ENCODE measurements at regions not wholly inside any gene's neighbourhood (a gene's known extent, or its start where the extent isn't known, plus 50 kb on each side); places are given as distances from the start of the nearest gene placed in this dataset.
A peak's percentile ranks its signal among the peaks of the same experiment; 100 is the strongest.

DNA sequence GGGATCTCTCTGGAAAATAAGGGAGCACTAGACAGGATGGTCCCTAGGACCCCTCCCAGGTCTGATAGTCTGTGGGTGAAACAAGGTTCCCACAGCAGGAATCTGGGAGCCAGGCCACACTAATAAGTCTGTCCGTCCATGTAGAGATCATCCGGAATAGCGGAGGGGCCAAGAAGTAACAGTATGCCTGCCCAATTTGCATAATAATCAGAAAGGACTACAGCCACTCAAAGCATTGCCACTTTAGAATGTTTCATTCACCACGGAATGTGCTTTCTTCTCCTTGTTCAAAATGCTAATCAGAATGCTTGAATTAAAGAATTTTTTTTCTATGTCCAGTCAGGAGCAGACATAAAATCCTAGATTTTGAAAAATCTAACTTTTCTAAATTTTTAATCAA, 254.9 kb downstream of the ACTL7B start:
- DNase-seq: no peak

GRCh38 chr9:108599571-108599970, 256.2 kb downstream of the ACTL7B start:
- DNase-seq: no peak

DNA sequence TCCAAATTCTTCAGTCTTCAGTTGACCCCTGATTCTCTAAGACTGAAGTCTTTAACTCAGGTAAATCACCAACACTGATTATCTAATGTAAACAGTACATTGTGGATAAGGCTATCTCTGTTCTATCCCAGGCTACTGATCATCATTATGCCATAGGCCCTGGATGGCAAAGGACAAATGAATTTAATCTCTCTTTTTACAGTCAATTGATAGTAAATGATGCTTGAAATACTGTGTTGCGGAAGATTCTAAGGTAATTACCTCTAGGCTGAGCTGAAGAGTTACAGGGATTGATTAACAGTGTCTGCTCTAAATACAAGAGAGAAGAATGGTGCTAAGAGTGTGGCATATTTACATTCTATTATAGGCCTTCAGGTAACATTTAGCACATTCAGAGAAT, 264.7 kb downstream of the ACTL7B start:
- no peak for DNase-seq

GRCh38 chr9:108588246-108588645, 267.5 kb downstream of the ACTL7B start:
- DNase-seq: no peak

GRCh38 chr9:108586471-108587139, 269.2 kb downstream of the ACTL7B start:
- no peak for DNase-seq

GRCh38 chr9:108584860-108585259, 270.9 kb downstream of the ACTL7B start:
- no peak for DNase-seq

DNA sequence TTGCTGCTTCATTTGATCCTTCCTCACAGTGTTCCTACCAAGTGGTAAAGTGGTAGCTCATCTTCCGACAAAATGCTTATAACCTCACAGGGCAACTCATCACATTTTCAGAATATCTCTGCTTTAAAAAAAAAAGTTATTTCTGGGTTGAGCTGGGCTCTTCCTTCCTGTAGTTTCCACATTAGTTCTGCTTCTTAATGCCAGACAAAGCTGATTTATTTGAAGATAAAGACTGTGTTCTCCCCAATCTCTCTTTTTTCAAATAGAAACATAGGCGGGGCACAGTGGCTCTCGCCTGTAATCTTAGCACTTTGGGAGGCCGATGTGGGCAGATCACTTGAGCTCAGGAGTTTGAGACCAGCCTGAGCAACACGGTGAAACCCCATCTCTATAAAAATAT, 273.1 kb downstream of the ACTL7B start:
- no peak for DNase-seq

DNA sequence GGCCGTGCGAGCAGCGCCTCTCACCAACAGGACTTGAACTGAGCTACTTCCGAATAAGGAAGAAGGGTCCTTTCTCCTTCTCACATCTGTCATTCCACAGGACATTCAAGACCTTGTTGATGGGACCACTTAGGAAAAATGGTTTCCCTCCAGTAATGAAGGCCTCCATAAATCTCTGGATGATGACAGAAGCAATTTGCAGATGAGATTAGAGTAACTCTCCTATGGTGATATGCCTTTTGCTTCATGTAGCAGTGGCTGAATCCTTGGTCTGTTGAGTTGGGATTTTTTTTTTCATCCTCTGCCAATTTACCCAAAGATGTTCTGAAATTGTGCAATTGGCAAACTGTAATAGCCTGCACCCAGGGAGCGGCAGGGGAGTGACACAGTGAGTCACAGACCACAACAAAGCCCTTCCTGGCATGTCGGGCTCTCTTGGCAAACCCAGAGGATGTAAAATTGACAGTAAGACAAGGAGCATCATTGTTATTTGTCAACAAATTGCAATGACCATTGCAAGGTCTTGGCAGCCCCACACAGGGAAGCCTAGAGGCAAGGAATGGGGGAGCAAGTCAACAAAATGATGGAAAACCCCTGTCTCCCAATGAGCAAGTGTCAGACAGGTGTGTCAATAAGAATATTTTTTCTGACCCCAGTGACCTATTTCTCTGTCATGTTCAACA, 275.9 kb downstream of the ACTL7B start:
- peak; percentile 60 for DNase-seq

DNA sequence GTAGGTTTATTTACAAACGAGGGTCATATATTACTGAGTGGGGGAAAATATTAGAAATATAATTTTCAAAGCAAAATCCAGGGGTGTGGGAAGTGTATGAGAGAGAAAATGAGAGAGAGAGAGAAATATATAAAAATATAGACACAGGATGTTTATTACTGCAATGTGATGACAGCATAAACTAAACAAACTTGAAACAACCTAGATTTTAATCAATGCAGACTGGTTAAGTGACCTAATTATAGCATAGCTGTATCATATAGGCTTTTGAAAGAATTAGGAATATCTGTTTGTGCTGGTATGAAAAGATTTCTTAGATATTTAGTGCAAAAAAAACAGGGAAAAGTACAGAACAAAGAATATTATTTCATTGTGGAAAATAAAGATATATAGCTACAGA, 280.5 kb downstream of the ACTL7B start:
- DNase-seq: no peak

DNA sequence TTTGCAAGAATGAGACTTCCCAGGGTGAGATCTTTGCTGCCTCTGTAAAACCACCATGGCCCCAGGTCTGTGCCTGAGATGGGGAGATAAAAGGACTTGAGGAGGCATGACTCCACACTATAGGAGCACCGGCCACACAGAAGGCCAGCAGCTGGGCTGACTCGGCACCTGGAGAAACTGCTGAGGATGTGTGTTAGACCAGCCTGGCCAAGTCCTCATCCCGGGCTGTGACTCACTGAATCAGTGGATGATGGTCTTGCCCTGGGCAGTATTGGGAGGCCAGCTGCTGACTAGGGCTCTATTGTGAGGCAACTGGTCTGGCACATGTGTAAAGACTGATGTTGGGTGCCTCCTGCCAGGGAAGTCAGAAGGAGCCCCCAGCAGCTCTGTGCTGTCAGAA, 286.2 kb downstream of the ACTL7B start:
- DNase-seq: peak; percentile 44

DNA sequence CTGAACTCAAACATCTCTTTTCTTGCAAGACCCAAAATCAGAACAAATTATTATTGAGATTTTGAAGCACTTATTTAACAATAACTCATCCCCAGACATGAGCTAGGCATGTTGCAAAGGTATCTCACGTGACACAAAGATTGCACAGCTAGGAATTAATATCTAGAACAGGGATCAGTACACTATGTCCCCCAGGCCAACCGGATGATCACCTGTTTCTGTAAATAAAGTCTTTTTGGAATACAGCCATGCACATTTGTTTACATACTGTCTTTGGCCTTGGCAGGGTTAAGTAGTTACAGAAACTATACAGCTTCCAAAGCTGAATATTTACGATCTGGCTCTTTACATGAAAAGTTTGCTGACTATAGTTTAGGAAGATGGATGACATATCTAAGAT, 287.7 kb downstream of the ACTL7B start:
- no peak for DNase-seq

GRCh38 chr9:108567571-108567970, 288.2 kb downstream of the ACTL7B start:
- no peak for DNase-seq

- DNase-seq: peak; percentile 87
Measured at GRCh38 chr9:108565651-108566378, 290.0 kb downstream of the ACTL7B start.

GRCh38 chr9:108562176-108562575, 293.6 kb downstream of the ACTL7B start:
- no peak for DNase-seq

DNA sequence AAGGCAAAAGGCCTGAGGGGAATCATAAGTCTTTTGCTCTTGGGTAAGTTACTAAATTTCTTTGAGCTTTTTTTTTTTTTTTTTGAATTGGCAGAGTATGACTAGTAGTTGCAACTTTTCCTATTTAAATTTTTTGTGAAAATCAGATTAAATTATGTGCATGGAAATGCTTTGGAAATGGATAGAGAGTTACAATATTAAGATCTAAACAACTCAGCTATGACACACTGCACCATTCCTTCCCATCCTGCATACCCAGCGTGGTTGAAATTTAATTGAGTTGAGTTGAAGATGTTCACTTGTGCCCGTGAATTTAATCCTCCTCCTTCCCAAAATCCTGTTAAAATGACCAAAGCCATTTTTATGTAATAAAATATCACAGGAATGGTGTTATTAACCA, 296.4 kb downstream of the ACTL7B start:
- DNase-seq: no peak

- no peak for DNase-seq
Measured at GRCh38 chr9:108554831-108555230, 301.0 kb downstream of the ACTL7B start.

DNA sequence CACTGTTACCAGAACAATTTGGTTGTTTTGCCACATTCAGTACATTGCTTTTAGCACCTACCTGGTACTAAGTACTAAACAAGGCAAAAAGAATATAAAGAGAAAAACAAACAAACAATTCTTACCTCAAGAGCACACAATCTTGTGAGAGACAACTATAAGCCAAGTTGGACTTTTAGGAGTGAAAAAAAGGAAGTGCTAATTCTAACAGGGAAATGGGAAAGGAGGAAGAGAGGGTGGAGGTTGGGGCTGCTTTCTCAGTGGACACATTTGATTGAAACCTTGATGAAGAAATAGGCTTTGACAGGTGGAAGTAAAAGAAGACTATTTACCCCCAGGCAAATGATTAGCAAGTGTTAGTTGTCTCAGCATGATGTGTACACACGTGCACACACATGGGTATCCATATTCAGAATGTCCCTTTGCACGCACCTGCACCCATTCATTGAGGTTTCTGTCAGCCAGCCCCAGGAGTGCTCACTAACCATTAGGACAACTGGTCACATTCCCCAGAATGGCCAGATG, 302.6 kb downstream of the ACTL7B start:
- no peak for DNase-seq

- DNase-seq: peak; percentile 57
Measured at GRCh38 chr9:108552459-108553040, 303.2 kb downstream of the ACTL7B start.

- DNase-seq: no peak
Measured at GRCh38 chr9:108551030-108551841, 304.6 kb downstream of the ACTL7B start.

GRCh38 chr9:108550106-108550505, 305.7 kb downstream of the ACTL7B start:
- DNase-seq: no peak

GRCh38 chr9:108549184-108549583, 306.6 kb downstream of the ACTL7B start:
- peak; percentile 37 for DNase-seq

GRCh38 chr9:108547411-108548135, 308.2 kb downstream of the ACTL7B start:
- no peak for DNase-seq

Data from DMS53 (cell line).